Lower leg skin (tissue), 4 donors: ENCODE measurements at regions not wholly inside any gene's neighbourhood (a gene's known extent, or its start where the extent isn't known, plus 50 kb on each side); places are given as distances from the start of the nearest gene placed in this dataset.

Experiments used
- DNase-seq, 2 donors: peaks; one replicate each; pipeline ENCODE4 v3.0.0-alpha.2; 2019; ENCODE audit warnings: low spot score in 2 of 2
- H3K4me3 ChIP-seq: fragments of 200-600 bp; sonication (generic); 2 replicates; pipeline ENCODE4 v1.5.1; 2017; ENCODE audit warnings: mild to moderate bottlenecking, low read depth; ENCODE audit not compliant: poor library complexity, severe bottlenecking
- CTCF ChIP-seq, 3 donors: fragments of 450-650 bp; IDR thresholded peaks; one replicate each; pipeline ENCODE4 v1.5.1; 2016; ENCODE audit warnings: antibody characterized with exemption in 3 of 3, mild to moderate bottlenecking in 3 of 3, moderate library complexity in 2 of 3
- POLR2A ChIP-seq, 2 donors: fragments of 450-650 bp; IDR thresholded peaks; one replicate each; pipeline ENCODE4 v1.6.1; 2016 to 2017; ENCODE audit warnings: antibody characterized with exemption in 2 of 2, mild to moderate bottlenecking in 1 of 2, moderate library complexity in 1 of 2
- WGBS, 2 donors: methylation state at CpG; one replicate each; pipeline ENCODE4 v1.1.5; 2018; 5-methylcytosine and 5-hydroxymethylcytosine counted together
- intact Hi-C: fragments of 100-400 bp; cut with DNase I; formaldehyde crosslinking; loops from one replicate; pipeline ENCODE4 v1.15.0; 2023; ENCODE audit warnings: low total_unique reads

GRCh38 chr2:7927691-7928090, 754.2 kb upstream of the ID2 start:
- TF ChIP-seq CTCF (IDR thresholded peaks at IDR 0.05) (no peak), POLR2A (IDR thresholded peaks at IDR 0.05) (no peak)
- no peak for DNase-seq
- WGBS, 2 donors, result 44 to 50% methylated on average over 2 of the region's 2 CpGs

GRCh38 chr2:7929281-7929680, 752.6 kb upstream of the ID2 start:
- intact Hi-C loops, result no loop called here
- TF ChIP-seq CTCF (IDR thresholded peaks at IDR 0.05) (no peak), POLR2A (IDR thresholded peaks at IDR 0.05) (no peak)
- H3K4me3 ChIP-seq, result no peak overlapping the region
- no peak for DNase-seq
- WGBS, 2 donors, result 86 to 89% methylated on average over 9 of the region's 9 CpGs

More at GRCh38 chr2:7927691-7928090, 754.2 kb upstream of the ID2 start:
- intact Hi-C loops, result no loop called here
- H3K4me3 ChIP-seq, result no peak overlapping the region

GRCh38 chr2:7930800-7931635, 750.8 kb upstream of the ID2 start:
- intact Hi-C loops, result no loop called here
- H3K4me3 ChIP-seq, result no peak overlapping the region
- DNase-seq, result no peak
- TF ChIP-seq POLR2A (IDR thresholded peaks at IDR 0.05), result no peak
- TF ChIP-seq CTCF (IDR thresholded peaks at IDR 0.05), result no peak
- 77 to 80% methylated on average over 13 of the region's 13 CpGs for WGBS, 2 donors

GRCh38 chr2:7931808-7932207, 750.0 kb upstream of the ID2 start:
- DNase-seq, result no peak
- 86 to 89% methylated on average over 4 of the region's 4 CpGs for WGBS, 2 donors
- no peak overlapping the region for H3K4me3 ChIP-seq
- intact Hi-C loops, result no loop called here
- TF ChIP-seq POLR2A (IDR thresholded peaks at IDR 0.05), result no peak
- TF ChIP-seq CTCF (IDR thresholded peaks at IDR 0.05), result no peak

GRCh38 chr2:7933672-7934071, 748.2 kb upstream of the ID2 start:
- 79 to 80% methylated on average over 1 of the region's 1 CpG for WGBS, 2 donors
- DNase-seq, result no peak
- intact Hi-C loops, result no loop called here

More at GRCh38 chr2:7933672-7934071, 748.2 kb upstream of the ID2 start:
- no peak for TF ChIP-seq CTCF (IDR thresholded peaks at IDR 0.05)
- no peak for TF ChIP-seq POLR2A (IDR thresholded peaks at IDR 0.05)
- H3K4me3 ChIP-seq, result no peak overlapping the region
